Calu3 (cell line): ENCODE measurements at regions not wholly inside any gene's neighbourhood (a gene's known extent, or its start where the extent isn't known, plus 50 kb on each side); places are given as distances from the start of the nearest gene placed in this dataset.

Experiments
- BruUV-seq: library from RNA; stranded (reverse); fragments of 400-500 nt; replicated peaks from 2 replicates; lab custom pipeline; 2021; lab: Mats Ljungman, UMichigan
- CTCF ChIA-PET: fragments of 300-600 bp; sonication (Branson Sonifier 250); formaldehyde crosslinking; loops from one replicate; lab custom pipeline; 2022; ENCODE audit warnings: antibody characterized with exemption; lab: Charles Lee
- DNase-seq: peaks from one replicate; pipeline ENCODE4 v3.0.0; 2022
- H3K27ac Mint-ChIP-seq: one replicate; pipeline ENCODE4 v1.8.0; 2022; ENCODE audit warnings: mixed read lengths; ENCODE audit not compliant: unreplicated experiment
- H3K27me3 Mint-ChIP-seq: one replicate; pipeline ENCODE4 v1.8.0; 2022; ENCODE audit warnings: mixed read lengths; ENCODE audit not compliant: unreplicated experiment
- H3K36me3 Mint-ChIP-seq: one replicate; pipeline ENCODE4 v1.8.0; 2022; ENCODE audit warnings: mild to moderate bottlenecking, moderate library complexity, mixed read lengths; ENCODE audit not compliant: insufficient read depth, unreplicated experiment
- H3K4me1 Mint-ChIP-seq: one replicate; pipeline ENCODE4 v1.8.0; 2022; ENCODE audit warnings: mild to moderate bottlenecking, low read depth, mixed read lengths; ENCODE audit not compliant: unreplicated experiment
- H3K4me3 Mint-ChIP-seq: one replicate; pipeline ENCODE4 v1.8.0; 2022; ENCODE audit warnings: mild to moderate bottlenecking, low read depth, moderate library complexity, mixed read lengths; ENCODE audit not compliant: unreplicated experiment
- H3K9me3 Mint-ChIP-seq: one replicate; pipeline ENCODE4 v1.8.0; 2022; ENCODE audit warnings: low read depth, mixed read lengths; ENCODE audit not compliant: unreplicated experiment
- CTCF ChIP-seq: fragments of 200-600 bp; IDR thresholded peaks from one replicate; pipeline ENCODE4 v1.8.0; 2022; ENCODE audit warnings: antibody characterized with exemption; ENCODE audit not compliant: unreplicated experiment
- intact Hi-C: fragments of 100-400 bp; cut with micrococcal nuclease; formaldehyde crosslinking; loops from one replicate; pipeline ENCODE4 v1.10.0; 2022; ENCODE audit not compliant: unreplicated experiment

DNA sequence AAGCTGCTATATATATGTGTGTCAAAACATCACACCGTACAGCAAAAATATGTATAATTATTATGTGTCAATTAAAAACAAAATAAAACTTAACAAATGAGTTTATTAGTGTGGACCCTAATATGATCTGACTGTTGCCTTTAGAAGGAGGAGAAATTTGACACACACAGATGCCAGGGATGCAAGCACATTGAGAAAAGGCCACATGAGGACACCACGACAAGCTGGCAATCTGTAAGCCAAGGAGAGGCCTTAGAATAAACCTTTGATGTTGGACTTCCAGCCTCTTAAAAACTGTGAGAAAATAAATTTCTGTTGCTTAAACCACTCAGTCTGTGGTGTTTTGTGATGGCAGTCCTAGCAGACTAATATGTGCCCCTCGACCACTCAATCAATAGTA is 214.7 kb downstream of the KCNS3 start:
- no TSS peak for BruUV-seq
- CTCF ChIA-PET, result no interaction called here
- Mint-ChIP-seq H3K27me3 (peaks cover 24% of the 10 kb centered on the region), H3K4me1 (no peaks in the 10 kb centered on the region), H3K36me3 (no peaks in the 10 kb centered on the region), H3K4me3 (no peak overlapping the region), H3K27ac (no peak overlapping the region), H3K9me3 (peaks cover 3% of the 10 kb centered on the region)
- TF ChIP-seq CTCF, result no peak
- intact Hi-C loops, result no loop called here
- DNase-seq, result no peak

DNA sequence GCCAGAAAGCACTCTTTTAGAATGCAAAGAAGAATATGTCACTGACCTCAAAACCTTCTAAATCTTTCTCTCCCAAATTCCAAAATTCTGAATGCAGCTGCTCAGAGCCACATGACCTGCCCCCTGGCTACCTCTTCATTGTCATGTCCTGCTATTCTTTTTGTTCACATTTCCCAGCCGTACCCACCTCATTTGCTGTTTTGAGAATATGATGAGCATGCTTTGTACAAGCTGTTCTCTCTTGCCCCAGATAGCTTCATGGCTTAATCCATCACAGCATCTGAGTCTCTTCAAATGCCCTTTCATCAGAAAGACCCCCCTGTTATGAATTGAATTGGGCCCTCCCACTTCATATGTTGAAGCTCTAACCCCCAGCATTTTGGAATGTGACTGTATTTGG is 214.3 kb downstream of the KCNS3 start:
- Mint-ChIP-seq H3K36me3 (no peaks in the 10 kb centered on the region), H3K4me1 (no peaks in the 10 kb centered on the region), H3K27ac (no peak overlapping the region), H3K27me3 (peaks cover 24% of the 10 kb centered on the region), H3K4me3 (no peak overlapping the region), H3K9me3 (peaks cover 3% of the 10 kb centered on the region)
- intact Hi-C loops, result no loop called here
- no peak for TF ChIP-seq CTCF
- no TSS peak for BruUV-seq
- CTCF ChIA-PET, result no interaction called here
- no peak for DNase-seq

- H3K27ac Mint-ChIP-seq, result no peak overlapping the region
- CTCF ChIA-PET, result no interaction called here
- no peaks in the 10 kb centered on the region for H3K27me3 Mint-ChIP-seq
- intact Hi-C loops, result no loop called here
- TF ChIP-seq CTCF, result no peak
- BruUV-seq, result no TSS peak
- no peak for DNase-seq
- no peak overlapping the region for H3K4me3 Mint-ChIP-seq
- no peaks in the 10 kb centered on the region for H3K4me1 Mint-ChIP-seq
- H3K36me3 Mint-ChIP-seq, result no peaks in the 10 kb centered on the region
- H3K9me3 Mint-ChIP-seq, result peaks cover 6% of the 10 kb centered on the region
These were observed 207.1 kb downstream of the KCNS3 start for GRCh38 chr2:18085593-18085992.

GRCh38 chr2:18084376-18084775 is 205.9 kb downstream of the KCNS3 start:
- H3K4me1 Mint-ChIP-seq, result no peaks in the 10 kb centered on the region
- no peak for TF ChIP-seq CTCF
- CTCF ChIA-PET, result no interaction called here
- H3K9me3 Mint-ChIP-seq, result peaks cover 3% of the 10 kb centered on the region
- no peak for DNase-seq
- intact Hi-C loops, result no loop called here
- BruUV-seq, result no TSS peak
- H3K4me3 Mint-ChIP-seq, result no peak overlapping the region
- no peak overlapping the region for H3K27ac Mint-ChIP-seq
- no peaks in the 10 kb centered on the region for H3K27me3 Mint-ChIP-seq
- H3K36me3 Mint-ChIP-seq, result no peaks in the 10 kb centered on the region
